Thymus (tissue), 11 donors: ENCODE measurements at regions not wholly inside any gene's neighbourhood (a gene's known extent, or its start where the extent isn't known, plus 50 kb on each side); places are given as distances from the start of the nearest gene placed in this dataset.

ENCODE experiments used
- DNase-seq, 9 donors: peaks; one replicate each; pipeline ENCODE4 v3.0.0-alpha.2; 2013; ENCODE audit warnings: low spot score in 9 of 9, low read depth in 6 of 9, missing footprints in 1 of 9
- H3K27ac ChIP-seq, 2 donors: one replicate each; pipeline ENCODE4 v1.5.1; 2013; ENCODE audit warnings: control low read depth in 1 of 2, low read depth in 1 of 2, low read length in 1 of 2, mild to moderate bottlenecking in 1 of 2, moderate library complexity in 1 of 2
- H3K27me3 ChIP-seq, 2 donors: one replicate each; pipeline ENCODE4 v1.5.1; 2013; ENCODE audit warnings: low read length in 1 of 2; ENCODE audit not compliant: control insufficient read depth in 2 of 2, insufficient read depth in 1 of 2
- H3K36me3 ChIP-seq, 2 donors: one replicate each; pipeline ENCODE4 v1.5.1; 2013; ENCODE audit warnings: low read length in 1 of 2, mild to moderate bottlenecking in 1 of 2, moderate library complexity in 1 of 2; ENCODE audit not compliant: control insufficient read depth in 2 of 2, insufficient read depth in 2 of 2
- H3K4me1 ChIP-seq, 2 donors: one replicate each; pipeline ENCODE4 v1.5.1; 2013; ENCODE audit warnings: low read length in 2 of 2; ENCODE audit not compliant: control insufficient read depth in 2 of 2, insufficient read depth in 2 of 2
- H3K4me3 ChIP-seq, 2 donors: one replicate each; pipeline ENCODE4 v1.5.1; 2013; ENCODE audit warnings: low read length in 2 of 2, control low read depth in 1 of 2, mild to moderate bottlenecking in 1 of 2
- H3K9me3 ChIP-seq, 2 donors: one replicate each; pipeline ENCODE4 v1.5.1; 2013; ENCODE audit warnings: low read length in 1 of 2, mild to moderate bottlenecking in 1 of 2; ENCODE audit not compliant: control insufficient read depth in 2 of 2, insufficient read depth in 1 of 2
- WGBS: extraction: QIAGEN DNeasy Blood & Tissue Kit; methylation state at CpG from one replicate; pipeline ENCODE4 v1.1.7; 2013; 5-methylcytosine and 5-hydroxymethylcytosine counted together
- donor health status: healthy.

GRCh38 chr10:44015702-44016500 is 367.2 kb upstream of the ZNF32 start:
- no peak for DNase-seq
- H3K27me3 ChIP-seq = no peaks in the 10 kb centered on the region
- no peaks in the 10 kb centered on the region for H3K4me1 ChIP-seq
- H3K36me3 ChIP-seq = no peaks in the 10 kb centered on the region
- WGBS = 96% methylated on average over 7 of the region's 7 CpGs
- H3K27ac ChIP-seq = no peak overlapping the region
- no peaks in the 10 kb centered on the region for H3K9me3 ChIP-seq
- H3K4me3 ChIP-seq = no peak overlapping the region

- Histone ChIP-seq H3K27me3 (no peaks in the 10 kb centered on the region), H3K36me3 (no peaks in the 10 kb centered on the region), H3K4me1 (no peaks in the 10 kb centered on the region), H3K27ac (no peak overlapping the region), H3K4me3 (no peak overlapping the region), H3K9me3 (no peaks in the 10 kb centered on the region)
- WGBS = 98% methylated on average over 16 of the region's 16 CpGs
- no peak for DNase-seq
These were observed 366.1 kb upstream of the ZNF32 start for GRCh38 chr10:44014644-44015250.

- H3K36me3 ChIP-seq = no peaks in the 10 kb centered on the region
- H3K9me3 ChIP-seq = no peaks in the 10 kb centered on the region
- peaks cover 0 to 4% of the 10 kb centered on the region in 2 donors for H3K4me1 ChIP-seq
- no peaks in the 10 kb centered on the region for H3K27me3 ChIP-seq
- H3K4me3 ChIP-seq = no peak overlapping the region
- DNase-seq = no peak
- H3K27ac ChIP-seq = no peak overlapping the region
- WGBS = 72% methylated on average over 1 of the region's 1 CpG
These were observed 365.3 kb upstream of the ZNF32 start for GRCh38 chr10:44013981-44014380.

GRCh38 chr10:44012921-44013320 is 364.2 kb upstream of the ZNF32 start:
- no peak overlapping the region for H3K4me3 ChIP-seq
- no peaks in the 10 kb centered on the region for H3K36me3 ChIP-seq
- H3K4me1 ChIP-seq = peaks cover 0 to 4% of the 10 kb centered on the region in 2 donors
- H3K27me3 ChIP-seq = no peaks in the 10 kb centered on the region
- H3K27ac ChIP-seq = no peak overlapping the region
- no peak for DNase-seq
- WGBS = 95% methylated on average over 3 of the region's 3 CpGs
- H3K9me3 ChIP-seq = no peaks in the 10 kb centered on the region

- no peak overlapping the region for H3K27ac ChIP-seq
- DNase-seq = no peak
- H3K4me1 ChIP-seq = peaks cover 0 to 4% of the 10 kb centered on the region in 2 donors
- H3K27me3 ChIP-seq = no peaks in the 10 kb centered on the region
- no peaks in the 10 kb centered on the region for H3K9me3 ChIP-seq
- H3K4me3 ChIP-seq = no peak overlapping the region
- 96% methylated on average over 5 of the region's 5 CpGs for WGBS
- no peaks in the 10 kb centered on the region for H3K36me3 ChIP-seq
These were observed 362.9 kb upstream of the ZNF32 start for GRCh38 chr10:44011603-44011981.

- H3K4me3 ChIP-seq = no peak overlapping the region
- H3K27me3 ChIP-seq = no peaks in the 10 kb centered on the region
- peak in 2 of 9 donors; percentile 8 to 20 for DNase-seq
- no peak overlapping the region for H3K27ac ChIP-seq
- H3K36me3 ChIP-seq = no peaks in the 10 kb centered on the region
- 25% methylated on average over 2 of the region's 2 CpGs for WGBS
- peaks cover 0 to 4% of the 10 kb centered on the region in 2 donors for H3K4me1 ChIP-seq
- no peaks in the 10 kb centered on the region for H3K9me3 ChIP-seq
These were observed 362.4 kb upstream of the ZNF32 start for GRCh38 chr10:44010873-44011602.

GRCh38 chr10:44009891-44010632 is 361.4 kb upstream of the ZNF32 start:
- no peaks in the 10 kb centered on the region for H3K9me3 ChIP-seq
- 96% methylated on average over 8 of the region's 8 CpGs for WGBS
- no peak overlapping the region for H3K4me3 ChIP-seq
- H3K27me3 ChIP-seq = no peaks in the 10 kb centered on the region
- H3K27ac ChIP-seq = no peak overlapping the region
- DNase-seq = no peak
- peaks cover 0 to 4% of the 10 kb centered on the region in 2 donors for H3K4me1 ChIP-seq
- no peaks in the 10 kb centered on the region for H3K36me3 ChIP-seq

GRCh38 chr10:44008917-44009709 is 360.4 kb upstream of the ZNF32 start:
- Histone ChIP-seq H3K27ac (no peak overlapping the region), H3K27me3 (no peaks in the 10 kb centered on the region), H3K4me3 (no peak overlapping the region), H3K36me3 (no peaks in the 10 kb centered on the region), H3K9me3 (no peaks in the 10 kb centered on the region), H3K4me1 (peaks cover 0 to 4% of the 10 kb centered on the region in 2 donors)
- 77% methylated on average over 11 of the region's 11 CpGs for WGBS
- no peak for DNase-seq
